ENCODE measurements at regions not wholly inside any gene's neighbourhood (a gene's known extent, or its start where the extent isn't known, plus 50 kb on each side); places are given as distances from the start of the nearest gene placed in this dataset.

- Histone ChIP-seq H3K79me2 (ENCODE audit: control insufficient read depth, insufficient read depth, low read length) (no peaks in the 10 kb centered on the region), H3K27ac (ENCODE audit: control insufficient read depth, insufficient read depth, low read length) (no peak overlapping the region), H3K36me3 (ENCODE audit: control insufficient read depth in 2 of 2, extremely low read depth in 1 of 2, insufficient read depth in 2 of 2, low read length in 2 of 2) (no peaks in the 10 kb centered on the region), H3K27me3 (ENCODE audit: control insufficient read depth, extremely low read depth, insufficient read depth, low read length) (no peaks in the 10 kb centered on the region), H3K9me1 (ENCODE audit: control insufficient read depth, extremely low read depth, insufficient read depth, low read length) (no peaks in the 10 kb centered on the region), H3K4me2 (ENCODE audit: control insufficient read depth, extremely low read depth, insufficient read depth, low read depth, low read length) (no peak overlapping the region), H3K4me1 (ENCODE audit: control insufficient read depth, extremely low read depth, insufficient read depth, low read length) (no peaks in the 10 kb centered on the region), H4K20me1 (ENCODE audit: control insufficient read depth, extremely low read depth, insufficient read depth, low read length) (no peaks in the 10 kb centered on the region), H3K9ac (ENCODE audit: control insufficient read depth, extremely low read depth, insufficient read depth, low read length) (no peak overlapping the region), H3K4me3 (ENCODE audit: control insufficient read depth in 2 of 3, extremely low read depth in 1 of 3, insufficient read depth in 2 of 3, low read depth in 1 of 3, low read length in 3 of 3) (no peak overlapping the region), H3K9me3 (ENCODE audit: control insufficient read depth, low read depth, low read length) (no peaks in the 10 kb centered on the region), H2AFZ (ENCODE audit: control insufficient read depth, low read length) (no peak overlapping the region)
- no peak for TF ChIP-seq EZH2 (IDR thresholded peaks at IDR 0.05; ENCODE audit: low read length)
- TF ChIP-seq CTCF (optimal IDR thresholded peaks at IDR 0.05 in 1 of 3, IDR thresholded peaks at IDR 0.05 in 1 of 3, conservative IDR thresholded peaks at IDR 0.05 in 1 of 3; ENCODE audit: extremely low read depth in 1 of 3, insufficient read depth in 2 of 3, low read length in 3 of 3): no peak
- FAIRE-seq (no peak), DNase-seq (ENCODE audit: low read depth, low spot score) (no peak)
- dilution Hi-C loops (cut with MboI; ENCODE audit: extremely low pct_ligation_motif_present, low sequenced_read_pairs): no loop called here
Measured at GRCh38 chr9:13627071-13627470, 347.6 kb upstream of the MPDZ start.

DNA sequence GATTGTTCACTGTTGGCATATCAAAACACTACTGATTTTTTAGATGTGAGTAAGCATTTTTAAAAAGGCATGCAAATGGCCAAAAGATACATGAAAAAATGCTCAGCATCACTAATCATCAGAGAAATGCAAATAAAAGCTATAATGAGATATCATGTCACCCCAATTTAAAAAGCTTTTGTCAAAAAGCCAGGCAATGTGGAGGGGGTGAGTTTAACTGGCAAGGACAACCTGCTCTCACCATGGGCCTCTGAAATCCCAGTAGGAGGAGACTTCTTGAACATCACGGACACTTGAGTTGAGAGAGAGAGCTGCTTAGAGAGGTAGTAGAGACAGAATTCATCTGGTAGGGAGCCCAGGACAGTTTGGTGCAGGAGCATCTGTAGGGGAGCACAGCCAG is 347.1 kb upstream of the MPDZ start:
- TF ChIP-seq EZH2 (IDR thresholded peaks at IDR 0.05; ENCODE audit: low read length): no peak
- no peak for TF ChIP-seq CTCF (optimal IDR thresholded peaks at IDR 0.05 in 1 of 3, IDR thresholded peaks at IDR 0.05 in 1 of 3, conservative IDR thresholded peaks at IDR 0.05 in 1 of 3; ENCODE audit: extremely low read depth in 1 of 3, insufficient read depth in 2 of 3, low read length in 3 of 3)
- Histone ChIP-seq H2AFZ (ENCODE audit: control insufficient read depth, low read length) (no peak overlapping the region), H3K9ac (ENCODE audit: control insufficient read depth, extremely low read depth, insufficient read depth, low read length) (no peak overlapping the region), H3K4me3 (ENCODE audit: control insufficient read depth in 2 of 3, extremely low read depth in 1 of 3, insufficient read depth in 2 of 3, low read depth in 1 of 3, low read length in 3 of 3) (no peak overlapping the region), H3K36me3 (ENCODE audit: control insufficient read depth in 2 of 2, extremely low read depth in 1 of 2, insufficient read depth in 2 of 2, low read length in 2 of 2) (no peaks in the 10 kb centered on the region), H3K4me2 (ENCODE audit: control insufficient read depth, extremely low read depth, insufficient read depth, low read depth, low read length) (no peak overlapping the region), H4K20me1 (ENCODE audit: control insufficient read depth, extremely low read depth, insufficient read depth, low read length) (no peaks in the 10 kb centered on the region), H3K27me3 (ENCODE audit: control insufficient read depth, extremely low read depth, insufficient read depth, low read length) (no peaks in the 10 kb centered on the region), H3K27ac (ENCODE audit: control insufficient read depth, insufficient read depth, low read length) (no peak overlapping the region), H3K9me3 (ENCODE audit: control insufficient read depth, low read depth, low read length) (no peaks in the 10 kb centered on the region), H3K9me1 (ENCODE audit: control insufficient read depth, extremely low read depth, insufficient read depth, low read length) (no peaks in the 10 kb centered on the region), H3K4me1 (ENCODE audit: control insufficient read depth, extremely low read depth, insufficient read depth, low read length) (no peaks in the 10 kb centered on the region), H3K79me2 (ENCODE audit: control insufficient read depth, insufficient read depth, low read length) (no peaks in the 10 kb centered on the region)
- dilution Hi-C loops (cut with MboI; ENCODE audit: extremely low pct_ligation_motif_present, low sequenced_read_pairs): no loop called here
- FAIRE-seq (no peak), DNase-seq (ENCODE audit: low read depth, low spot score) (no peak)

Data from keratinocyte (primary cell).